ENCODE measurements at regions not wholly inside any gene's neighbourhood (a gene's known extent, or its start where the extent isn't known, plus 50 kb on each side); places are given as distances from the start of the nearest gene placed in this dataset.

GRCh38 chr9:78613006-78613405, 316.1 kb downstream of the PSAT1 start:
- TF ChIP-seq CTCF (IDR thresholded peaks at IDR 0.05; ENCODE audit: control extremely low read depth in 1 of 3, insufficient read depth in 1 of 3, low read depth in 1 of 3, low read length in 3 of 3) (no peak), CREB1 (IDR thresholded peaks at IDR 0.05) (no peak), POLR2AphosphoS5 (IDR thresholded peaks at IDR 0.05; ENCODE audit: low read depth, low read length) (no peak), SIX5 (IDR thresholded peaks at IDR 0.05; ENCODE audit: low read depth, low read length) (no peak), GABPA (IDR thresholded peaks at IDR 0.05; ENCODE audit: borderline replicate concordance, insufficient read depth, low read length) (no peak), POLR2A (IDR thresholded peaks at IDR 0.05; ENCODE audit: control extremely low read depth in 1 of 2, low read depth in 2 of 2, low read length in 2 of 2) (no peak), YY1 (IDR thresholded peaks at IDR 0.05; ENCODE audit: low read depth, low read length) (no peak), NANOG (IDR thresholded peaks at IDR 0.05; ENCODE audit: insufficient read depth, low read depth, low read length, poor library complexity, severe bottlenecking) (no peak), SP1 (IDR thresholded peaks at IDR 0.05; ENCODE audit: low read depth, low read length) (no peak), EGR1 (IDR thresholded peaks at IDR 0.05; ENCODE audit: borderline replicate concordance, low read depth, low read length) (no peak), EP300 (IDR thresholded peaks at IDR 0.05; ENCODE audit: borderline replicate concordance in 1 of 2, low read depth in 2 of 2, low read length in 2 of 2) (no peak)
- TF ChIP-seq, protein P1, sequence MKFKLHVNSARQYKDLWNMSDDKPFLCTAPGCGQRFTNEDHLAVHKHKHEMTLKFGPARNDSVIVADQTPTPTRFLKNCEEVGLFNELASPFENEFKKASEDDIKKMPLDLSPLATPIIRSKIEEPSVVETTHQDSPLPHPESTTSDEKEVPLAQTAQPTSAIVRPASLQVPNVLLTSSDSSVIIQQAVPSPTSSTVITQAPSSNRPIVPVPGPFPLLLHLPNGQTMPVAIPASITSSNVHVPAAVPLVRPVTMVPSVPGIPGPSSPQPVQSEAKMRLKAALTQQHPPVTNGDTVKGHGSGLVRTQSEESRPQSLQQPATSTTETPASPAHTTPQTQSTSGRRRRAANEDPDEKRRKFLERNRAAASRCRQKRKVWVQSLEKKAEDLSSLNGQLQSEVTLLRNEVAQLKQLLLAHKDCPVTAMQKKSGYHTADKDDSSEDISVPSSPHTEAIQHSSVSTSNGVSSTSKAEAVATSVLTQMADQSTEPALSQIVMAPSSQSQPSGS (IDR thresholded peaks at IDR 0.05; ENCODE audit: low read length) = no peak
